ENCODE measurements at regions not wholly inside any gene's neighbourhood (a gene's known extent, or its start where the extent isn't known, plus 50 kb on each side); places are given as distances from the start of the nearest gene placed in this dataset.

GRCh38 chr17:77501751-77502625 is 361.2 kb downstream of the SEC14L1 start:
- no peak for DNase-seq (ENCODE audit: low read depth in 2 of 2)

GRCh38 chr17:77502626-77503292 is 362.0 kb downstream of the SEC14L1 start:
- no peak for DNase-seq (ENCODE audit: low read depth in 2 of 2)

- no peak for DNase-seq (ENCODE audit: low read depth in 2 of 2)
These were observed 362.5 kb downstream of the SEC14L1 start for GRCh38 chr17:77503293-77503655.

- no peak for DNase-seq (ENCODE audit: low read depth in 2 of 2)
These were observed 363.3 kb downstream of the SEC14L1 start for GRCh38 chr17:77503916-77504651.

GRCh38 chr17:77504652-77505155 is 363.9 kb downstream of the SEC14L1 start:
- DNase-seq (ENCODE audit: low read depth in 2 of 2), result no peak

GRCh38 chr17:77505181-77505639 is 364.4 kb downstream of the SEC14L1 start:
- DNase-seq (ENCODE audit: low read depth in 2 of 2), result no peak

- DNase-seq (ENCODE audit: low read depth in 2 of 2), result no peak
These were observed 365.7 kb downstream of the SEC14L1 start for GRCh38 chr17:77506371-77506991.

GRCh38 chr17:77507111-77507885 is 366.5 kb downstream of the SEC14L1 start:
- DNase-seq (ENCODE audit: low read depth in 2 of 2), result no peak

- no peak for DNase-seq (ENCODE audit: low read depth in 2 of 2)
These were observed 367.4 kb downstream of the SEC14L1 start for GRCh38 chr17:77508047-77508715.

GRCh38 chr17:77509089-77509488 is 368.3 kb downstream of the SEC14L1 start:
- DNase-seq (ENCODE audit: low read depth in 2 of 2), result no peak

- DNase-seq (ENCODE audit: low read depth in 2 of 2), result no peak
These were observed 368.8 kb downstream of the SEC14L1 start for GRCh38 chr17:77509599-77509998.

GRCh38 chr17:77510133-77510796 is 369.5 kb downstream of the SEC14L1 start:
- DNase-seq (ENCODE audit: low read depth in 2 of 2), result no peak

- no peak for DNase-seq (ENCODE audit: low read depth in 2 of 2)
These were observed 370.8 kb downstream of the SEC14L1 start for GRCh38 chr17:77511514-77512061.

- no peak for DNase-seq (ENCODE audit: low read depth in 2 of 2)
These were observed 371.5 kb downstream of the SEC14L1 start for GRCh38 chr17:77512062-77512946.

GRCh38 chr17:77513045-77513444 is 372.3 kb downstream of the SEC14L1 start:
- no peak for DNase-seq (ENCODE audit: low read depth in 2 of 2)

- no peak for DNase-seq (ENCODE audit: low read depth in 2 of 2)
These were observed 374.5 kb downstream of the SEC14L1 start for GRCh38 chr17:77515227-77515626.

GRCh38 chr17:77516902-77517301 is 376.1 kb downstream of the SEC14L1 start:
- no peak for DNase-seq (ENCODE audit: low read depth in 2 of 2)

- no peak for DNase-seq (ENCODE audit: low read depth in 2 of 2)
These were observed 380.3 kb downstream of the SEC14L1 start for GRCh38 chr17:77521076-77521475.

Measured in stimulated activated CD8-positive, alpha-beta memory T cell treated with anti-CD3 and anti-CD28 coated beads, Interleukin-15, amount 100 ng/mL, for 4 hours (primary cell).